ENCODE measurements at regions not wholly inside any gene's neighbourhood (a gene's known extent, or its start where the extent isn't known, plus 50 kb on each side); places are given as distances from the start of the nearest gene placed in this dataset.

GRCh38 chr7:91801331-91801983 is 79.0 kb downstream of the MTERF1 start:
- Histone ChIP-seq H3K27me3 (ENCODE audit: control insufficient read depth in 1 of 2, insufficient read depth in 2 of 2, low read length in 2 of 2) (no peaks in the 10 kb centered on the region), H3K4me3 (ENCODE audit: low read length) (no peak overlapping the region), H3K4me1 (ENCODE audit: insufficient read depth, low read length) (no peaks in the 10 kb centered on the region), H3K36me3 (ENCODE audit: insufficient read depth, low read length) (no peaks in the 10 kb centered on the region), H3K27ac (ENCODE audit: low read depth in 1 of 2, low read length in 2 of 2) (no peak overlapping the region), H3K9me3 (ENCODE audit: control insufficient read depth in 1 of 2, insufficient read depth in 1 of 2, low read length in 2 of 2) (peaks cover 0 to 4% of the 10 kb centered on the region in 2 experiments)
- H3K27ac Mint-ChIP-seq = no peak overlapping the region
- ATAC-seq (ENCODE audit: poor library complexity) (no peak), DNase-seq (no peak)
- no peak overlapping the region for H3K4me3 Mint-ChIP-seq
- no peaks in the 10 kb centered on the region for H3K4me1 Mint-ChIP-seq (ENCODE audit: low read depth)
- intact Hi-C loops (cut with DNase I, micrococcal nuclease) = no loop called here
- H3K27me3 Mint-ChIP-seq = no peaks in the 10 kb centered on the region
- ChIA-PET POLR2A (no interaction called here), CTCF (no interaction called here)
- TF ChIP-seq CTCF (IDR thresholded peaks at IDR 0.05) = no peak
- H3K36me3 Mint-ChIP-seq (ENCODE audit: low read depth) = no peaks in the 10 kb centered on the region
- no peaks in the 10 kb centered on the region for H3K9me3 Mint-ChIP-seq

- ChIA-PET CTCF (no interaction called here), POLR2A (no interaction called here)
- TF ChIP-seq CTCF (IDR thresholded peaks at IDR 0.05) = no peak
- no peaks in the 10 kb centered on the region for H3K27me3 Mint-ChIP-seq
- Histone ChIP-seq H3K36me3 (ENCODE audit: insufficient read depth, low read length) (no peaks in the 10 kb centered on the region), H3K27me3 (ENCODE audit: control insufficient read depth in 1 of 2, insufficient read depth in 2 of 2, low read length in 2 of 2) (no peaks in the 10 kb centered on the region), H3K4me1 (ENCODE audit: insufficient read depth, low read length) (no peaks in the 10 kb centered on the region), H3K27ac (ENCODE audit: low read depth in 1 of 2, low read length in 2 of 2) (no peak overlapping the region), H3K9me3 (ENCODE audit: control insufficient read depth in 1 of 2, insufficient read depth in 1 of 2, low read length in 2 of 2) (no peaks in the 10 kb centered on the region), H3K4me3 (ENCODE audit: low read length) (no peak overlapping the region)
- H3K4me1 Mint-ChIP-seq (ENCODE audit: low read depth) = no peaks in the 10 kb centered on the region
- H3K9me3 Mint-ChIP-seq = peaks cover under 1% of the 10 kb centered on the region
- DNase-seq = no peak
- no peaks in the 10 kb centered on the region for H3K36me3 Mint-ChIP-seq (ENCODE audit: low read depth)
- H3K27ac Mint-ChIP-seq = no peak overlapping the region
- no peak for ATAC-seq (ENCODE audit: poor library complexity)
- intact Hi-C loops (cut with DNase I, micrococcal nuclease) = no loop called here
- no peak overlapping the region for H3K4me3 Mint-ChIP-seq
These were observed 69.3 kb downstream of the MTERF1 start for GRCh38 chr7:91811236-91811635.

- no peaks in the 10 kb centered on the region for H3K4me1 Mint-ChIP-seq (ENCODE audit: low read depth)
- H3K27me3 Mint-ChIP-seq = no peaks in the 10 kb centered on the region
- H3K9me3 Mint-ChIP-seq = peaks cover 2% of the 10 kb centered on the region
- H3K27ac ChIP-seq (ENCODE audit: low read depth in 1 of 2, low read length in 2 of 2) = no peak overlapping the region
- H3K4me3 Mint-ChIP-seq = no peak overlapping the region
- H3K36me3 Mint-ChIP-seq (ENCODE audit: low read depth) = no peaks in the 10 kb centered on the region
- no peaks in the 10 kb centered on the region for H3K4me1 ChIP-seq (ENCODE audit: insufficient read depth, low read length)
- intact Hi-C loops (cut with DNase I, micrococcal nuclease) = no loop called here
- no peak for TF ChIP-seq CTCF (IDR thresholded peaks at IDR 0.05)
- no peaks in the 10 kb centered on the region for H3K27me3 ChIP-seq (ENCODE audit: control insufficient read depth in 1 of 2, insufficient read depth in 2 of 2, low read length in 2 of 2)
- DNase-seq (no peak), ATAC-seq (ENCODE audit: poor library complexity) (no peak)
- ChIA-PET CTCF (no interaction called here), POLR2A (no interaction called here)
- no peaks in the 10 kb centered on the region for H3K36me3 ChIP-seq (ENCODE audit: insufficient read depth, low read length)
- H3K27ac Mint-ChIP-seq = no peak overlapping the region
- H3K4me3 ChIP-seq (ENCODE audit: low read length) = no peak overlapping the region
- no peaks in the 10 kb centered on the region for H3K9me3 ChIP-seq (ENCODE audit: control insufficient read depth in 1 of 2, insufficient read depth in 1 of 2, low read length in 2 of 2)
These were observed 68.9 kb downstream of the MTERF1 start for GRCh38 chr7:91811641-91812040.

All from CD4-positive, alpha-beta T cell (primary cell).